DMS114 treated with DMSO at 0.1 percent for 48 hours (cell line): ENCODE measurements at regions not wholly inside any gene's neighbourhood (a gene's known extent, or its start where the extent isn't known, plus 50 kb on each side); places are given as distances from the start of the nearest gene placed in this dataset.

ENCODE experiments used
- DNase-seq: peaks from one replicate; lab custom pipeline; 2025; ENCODE audit not compliant: unreplicated experiment; lab: John Stamatoyannopoulos, UW

DNA sequence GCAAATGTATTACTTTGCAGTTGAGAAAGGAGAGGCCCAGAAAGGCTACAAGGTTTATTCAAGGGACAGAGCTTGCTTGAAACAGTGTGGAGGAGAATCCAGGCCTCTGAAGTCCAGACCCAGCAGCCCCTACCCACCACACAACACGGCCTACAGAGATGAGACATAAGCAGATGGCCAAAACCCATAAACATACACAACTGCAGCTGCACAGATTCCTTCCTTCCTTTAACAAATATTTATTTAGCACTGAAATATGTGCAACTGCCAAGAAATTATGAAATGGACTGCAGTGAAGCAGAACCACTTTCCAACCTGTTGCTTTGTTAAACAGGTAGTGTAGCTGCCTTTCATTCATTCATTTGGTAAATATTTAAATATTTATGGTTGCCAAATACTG lies 122.3 kb downstream of the SPATA19 start:
- no peak for DNase-seq

- DNase-seq = no peak
These were observed 124.4 kb downstream of the SPATA19 start for GRCh38 chr11:133720951-133721350.

DNA sequence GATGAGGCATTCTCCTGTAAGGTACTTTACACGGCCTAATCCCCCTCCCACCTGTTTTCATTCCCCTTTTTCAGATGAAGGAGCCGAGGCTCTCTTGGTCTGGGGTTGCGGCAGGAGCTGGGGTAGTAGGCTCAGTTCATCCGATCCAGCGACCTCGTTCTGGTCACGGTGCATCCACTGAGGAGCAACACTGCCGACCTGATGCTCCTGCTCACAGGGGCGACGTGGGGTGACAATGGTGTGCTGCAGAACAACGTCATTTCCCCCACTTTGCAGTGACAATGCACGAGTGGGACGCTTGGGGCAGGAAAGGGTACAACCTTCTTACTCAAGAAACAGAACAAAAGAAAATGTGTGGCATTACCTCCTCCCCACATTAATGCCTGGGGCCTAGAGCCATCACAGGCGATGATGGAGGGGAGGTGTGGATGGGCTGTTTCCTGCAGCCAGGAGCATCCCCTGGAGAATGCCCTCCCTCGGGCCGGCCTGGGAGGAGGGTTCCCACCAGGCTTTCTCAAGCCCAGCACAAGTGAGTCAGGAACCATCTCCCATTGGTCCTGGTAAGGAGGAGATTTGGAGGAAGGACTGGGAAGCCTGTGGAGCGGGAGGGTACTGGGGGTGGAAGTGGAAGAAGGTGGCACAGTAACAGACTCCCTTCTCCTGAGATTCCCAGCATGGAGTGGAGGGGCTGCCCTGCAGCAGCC lies 125.6 kb downstream of the SPATA19 start:
- no peak for DNase-seq

- no peak for DNase-seq
These were observed 126.5 kb downstream of the SPATA19 start for GRCh38 chr11:133718831-133719230.

- DNase-seq = no peak
These were observed 127.1 kb downstream of the SPATA19 start for GRCh38 chr11:133718238-133718637.

DNA sequence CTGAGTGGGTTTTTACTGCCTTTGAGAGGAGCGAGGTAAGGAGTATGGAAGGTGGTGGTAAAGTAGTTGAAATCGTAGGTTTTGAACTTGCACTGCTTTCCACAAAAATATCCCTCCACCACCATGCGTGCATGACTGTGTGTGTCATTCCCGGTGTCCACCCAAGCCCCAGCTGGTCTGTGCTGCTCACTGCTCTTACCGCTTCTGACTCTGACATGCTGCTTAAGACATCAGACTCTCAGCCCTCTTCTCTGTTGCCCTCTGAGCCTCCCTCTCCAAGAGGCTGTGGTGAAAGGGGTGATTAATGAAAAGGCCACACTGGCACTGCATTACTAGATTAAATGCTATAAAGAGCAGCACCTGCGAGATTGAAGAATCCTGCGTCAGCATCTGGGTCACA lies 128.7 kb downstream of the SPATA19 start:
- DNase-seq = no peak

DNA sequence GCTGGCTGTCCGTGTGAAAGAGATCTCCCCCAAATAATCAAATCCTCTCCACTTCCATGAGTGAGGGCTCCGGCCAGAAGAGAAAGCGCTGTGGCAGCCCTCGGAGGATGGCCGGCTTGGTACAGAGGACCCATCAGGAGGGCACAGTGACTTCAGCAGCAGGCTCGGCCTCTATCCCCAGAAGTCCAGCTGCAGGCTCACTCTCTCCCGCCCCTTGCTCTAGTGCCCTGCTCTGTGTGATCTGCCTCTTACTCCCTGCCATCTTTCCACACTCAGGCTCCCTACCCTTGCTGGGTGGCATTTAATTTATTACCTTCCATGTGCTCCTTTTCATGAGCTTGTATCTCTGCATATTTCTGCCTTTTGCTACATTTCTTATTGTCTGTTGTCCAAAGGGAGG lies 129.7 kb downstream of the SPATA19 start:
- no peak for DNase-seq

DNA sequence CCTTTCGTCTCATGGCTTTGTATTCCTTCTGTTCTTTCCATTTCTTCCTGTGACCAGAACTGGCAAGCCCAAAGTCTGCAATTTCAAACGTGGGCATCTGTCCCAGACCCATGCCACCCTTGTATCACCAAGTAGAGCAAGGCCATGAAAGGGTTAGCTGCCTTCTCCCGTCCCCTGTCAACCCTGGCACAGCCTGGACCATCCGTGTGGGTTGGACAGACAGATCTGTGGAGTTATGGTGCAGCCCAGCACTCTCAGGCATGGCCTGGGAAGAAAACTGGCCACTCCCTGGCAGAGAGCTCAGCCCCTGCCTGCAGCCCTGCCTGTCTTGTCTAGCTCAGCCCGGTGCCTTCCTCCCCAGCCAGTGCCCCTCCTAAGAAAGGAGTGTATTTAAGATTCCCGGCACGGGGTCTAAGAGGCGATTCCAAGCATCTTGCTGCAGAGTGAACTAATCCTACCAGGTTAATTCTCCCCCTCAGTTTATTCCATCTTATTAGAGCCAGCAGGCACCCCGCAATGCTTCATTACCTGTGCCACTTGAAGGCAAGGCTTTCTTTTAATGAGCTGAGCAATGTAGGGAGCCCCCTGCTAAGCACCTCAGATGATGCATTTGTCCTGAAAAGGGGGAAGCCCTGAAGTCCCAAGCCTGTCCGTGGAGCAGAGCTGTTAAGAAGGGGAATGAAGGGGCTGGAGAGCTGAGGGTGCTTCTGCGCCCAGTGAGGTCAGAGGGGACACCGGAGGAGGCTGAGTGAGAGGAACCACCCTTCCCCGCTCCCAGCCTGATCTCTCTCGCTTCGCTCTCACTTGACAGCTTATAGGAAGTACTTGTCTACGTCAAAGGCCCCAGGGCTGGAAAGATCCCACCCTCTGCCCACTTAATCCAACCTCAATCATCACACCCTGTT lies 130.6 kb downstream of the SPATA19 start:
- DNase-seq = no peak

- DNase-seq = no peak
These were observed 131.5 kb downstream of the SPATA19 start for GRCh38 chr11:133713844-133714243.

DNA sequence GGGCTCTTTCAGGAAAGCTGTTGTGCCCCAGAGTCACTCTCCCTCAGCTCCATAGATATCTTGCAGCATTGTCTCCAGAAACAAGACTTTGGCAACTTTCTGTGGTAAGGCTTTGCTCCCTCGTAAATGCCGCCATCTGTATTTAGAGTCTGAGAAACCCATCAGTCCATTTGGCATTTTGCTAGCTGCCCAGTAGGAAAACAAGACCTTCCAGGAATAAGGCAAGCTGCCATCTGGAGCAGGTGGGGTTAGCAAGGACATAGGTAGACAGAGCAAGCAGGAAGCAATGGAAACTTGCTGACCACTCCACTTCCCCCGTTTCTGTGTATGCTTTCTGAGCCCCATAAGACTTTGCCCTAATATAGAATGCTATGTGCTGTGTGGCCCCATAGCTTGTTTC lies 131.9 kb downstream of the SPATA19 start:
- no peak for DNase-seq

GRCh38 chr11:133712051-133712560 lies 133.2 kb downstream of the SPATA19 start:
- DNase-seq = no peak

DNA sequence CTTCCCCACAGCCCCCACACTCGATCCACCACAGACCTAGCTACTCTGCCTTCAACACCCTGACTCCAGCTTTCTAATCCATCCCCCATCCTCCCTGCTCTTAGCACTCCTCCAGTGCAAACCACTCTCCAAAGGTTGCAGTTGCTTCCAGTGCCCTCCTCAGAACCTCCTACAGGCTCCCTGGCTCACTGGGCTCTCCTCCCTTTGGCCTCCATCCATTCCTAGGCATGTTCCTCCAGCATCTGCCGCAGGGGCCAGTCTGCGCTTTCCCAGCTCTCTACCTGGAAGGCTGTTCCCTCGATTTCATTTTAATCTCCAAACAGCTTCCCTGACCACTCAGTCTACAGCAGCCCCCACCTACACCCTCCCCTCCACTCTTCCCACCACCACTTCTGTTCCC lies 133.8 kb downstream of the SPATA19 start:
- no peak for DNase-seq

DNA sequence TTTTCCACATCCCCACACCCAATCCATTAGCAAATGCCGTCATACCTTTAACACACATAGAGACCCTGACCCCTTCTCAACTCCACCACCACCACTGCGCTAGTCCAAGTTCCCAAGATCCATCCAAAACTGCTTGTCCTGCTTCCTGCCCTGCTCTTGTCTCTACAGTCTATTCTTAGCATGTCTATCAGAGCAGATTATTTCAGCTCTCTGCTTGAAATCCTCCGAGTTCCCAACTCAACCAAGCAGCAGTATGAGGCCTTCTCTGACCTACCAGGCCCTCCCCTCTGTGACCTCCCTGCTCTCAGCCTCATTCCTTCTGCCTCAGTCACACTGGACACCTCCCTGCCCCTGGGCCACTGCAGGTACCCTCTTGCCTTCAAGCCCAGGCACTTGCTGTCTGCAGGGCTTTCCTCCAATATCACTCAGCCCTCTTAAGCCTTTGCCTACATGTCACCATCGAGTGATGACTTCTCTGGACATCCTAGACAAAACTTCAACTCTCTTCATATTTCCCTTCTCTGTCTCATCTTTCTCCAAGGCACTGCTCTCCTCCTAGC lies 134.6 kb downstream of the SPATA19 start:
- DNase-seq = no peak

DNA sequence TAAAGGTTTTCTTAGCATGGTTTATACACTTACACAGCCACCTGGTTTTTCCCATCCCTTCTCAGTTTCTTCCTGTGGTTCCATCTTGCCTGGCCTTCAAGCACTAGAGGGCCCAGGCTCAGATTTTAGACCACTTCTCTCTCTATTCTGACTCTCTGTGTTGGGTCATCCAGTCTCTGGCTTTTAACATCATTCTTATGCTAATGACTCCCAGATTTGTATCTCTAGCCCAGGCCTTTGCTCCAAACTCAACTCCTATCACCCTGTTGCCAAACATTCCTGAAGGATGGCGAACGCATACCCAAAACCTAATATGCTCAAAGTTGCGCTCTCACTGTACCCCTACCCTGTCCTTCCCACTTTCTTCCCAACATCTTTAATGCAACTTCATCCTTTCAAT lies 135.1 kb downstream of the SPATA19 start:
- no peak for DNase-seq

DNA sequence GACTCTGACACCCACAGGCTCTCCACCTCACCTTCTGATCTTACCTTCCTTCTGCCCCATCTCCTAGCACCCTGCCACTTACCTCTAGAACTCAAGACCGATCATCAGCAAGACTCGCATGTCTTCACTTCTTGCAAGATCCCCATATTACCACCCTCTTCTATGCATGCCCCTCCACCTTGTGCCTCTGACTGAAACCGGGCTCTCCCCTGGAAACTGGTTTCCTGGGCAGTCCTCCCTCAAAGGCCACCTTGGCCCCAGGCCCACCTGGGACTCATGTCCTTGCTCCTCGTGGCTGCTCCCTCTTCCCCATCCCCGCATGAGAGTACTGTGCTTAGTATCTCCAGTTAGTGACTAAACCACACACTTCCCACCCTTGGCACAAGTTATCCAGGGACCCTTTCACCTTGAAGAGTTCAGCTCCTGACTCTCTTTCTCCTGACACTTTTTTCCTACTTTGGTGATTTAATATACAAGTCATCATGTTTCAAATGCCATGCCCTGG lies 136.7 kb downstream of the SPATA19 start:
- no peak for DNase-seq

- DNase-seq = no peak
These were observed 138.2 kb downstream of the SPATA19 start for GRCh38 chr11:133706925-133707794.

- DNase-seq = no peak
These were observed 139.4 kb downstream of the SPATA19 start for GRCh38 chr11:133705873-133706272.

DNA sequence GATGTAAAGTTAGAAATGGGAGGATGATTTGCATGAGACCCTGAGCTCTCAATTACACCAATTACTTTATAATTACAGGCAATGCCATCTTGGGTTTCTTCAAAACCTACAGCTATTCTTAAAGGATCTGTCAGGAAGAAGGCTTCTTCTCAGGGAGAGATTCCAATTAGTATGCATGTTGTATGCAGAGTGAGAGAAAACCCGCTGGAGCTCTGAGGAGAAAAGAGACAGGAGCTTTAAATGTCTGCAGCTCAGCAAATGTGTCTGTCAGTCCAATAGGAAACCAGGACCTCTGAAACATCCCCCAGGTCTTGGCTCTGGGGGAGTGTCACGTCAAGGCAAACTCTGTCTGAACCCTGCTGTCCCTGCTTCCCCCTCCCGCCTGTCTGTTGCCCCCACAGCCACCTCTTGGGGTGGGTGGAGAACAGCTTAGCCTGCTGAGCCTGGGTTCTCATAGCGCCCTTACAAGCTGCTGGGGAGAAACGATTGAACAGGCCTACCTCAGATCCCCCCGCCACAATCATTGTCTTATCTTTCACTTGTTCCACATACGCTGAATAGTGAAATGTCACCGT lies 140.2 kb downstream of the SPATA19 start:
- DNase-seq = no peak

- no peak for DNase-seq
These were observed 146.2 kb downstream of the SPATA19 start for GRCh38 chr11:133699071-133699470.

DNA sequence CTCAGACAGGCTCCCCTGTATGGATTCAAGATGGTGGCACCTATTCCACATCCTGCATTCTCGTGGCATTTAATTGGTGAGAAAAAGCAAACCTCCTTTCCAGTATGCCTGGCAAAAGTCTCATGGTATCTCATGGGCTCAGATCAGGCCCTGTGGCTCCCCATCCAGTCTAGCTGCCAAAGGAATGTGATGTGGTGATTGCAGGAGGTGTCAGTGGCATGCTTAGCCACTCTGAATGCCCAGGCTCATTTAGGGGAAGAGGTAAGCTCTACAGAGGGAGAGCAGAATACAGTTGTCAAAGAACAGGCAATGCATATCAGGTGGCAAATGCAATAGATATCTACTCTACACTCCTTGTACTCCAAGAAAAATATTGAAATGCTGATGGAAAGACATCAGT lies 146.7 kb downstream of the SPATA19 start:
- DNase-seq = no peak
